Progenitor cell of endocrine pancreas (in vitro differentiated cells): ENCODE measurements at regions not wholly inside any gene's neighbourhood (a gene's known extent, or its start where the extent isn't known, plus 50 kb on each side); places are given as distances from the start of the nearest gene placed in this dataset.

Source experiments
- DNase-seq: peaks from one replicate; pipeline ENCODE4 v3.0.0; 2021; ENCODE audit warnings: low spot score; ENCODE audit not compliant: unreplicated experiment
- H3K27ac Mint-ChIP-seq: 2 replicates; pipeline ENCODE4 v1.8.0; 2021; ENCODE audit warnings: mild to moderate bottlenecking, moderate library complexity, mixed read lengths
- H3K27me3 Mint-ChIP-seq: 2 replicates; pipeline ENCODE4 v1.8.0; 2021; ENCODE audit warnings: mixed read lengths
- H3K36me3 Mint-ChIP-seq: 2 replicates; pipeline ENCODE4 v1.8.0; 2022; ENCODE audit warnings: mixed read lengths; ENCODE audit not compliant: insufficient read depth
- H3K4me1 Mint-ChIP-seq: 2 replicates; pipeline ENCODE4 v1.8.0; 2021; ENCODE audit warnings: low read depth, mixed read lengths
- H3K4me3 Mint-ChIP-seq: 2 replicates; pipeline ENCODE4 v1.8.0; 2021; ENCODE audit warnings: low read depth, mild to moderate bottlenecking, moderate library complexity, mixed read lengths
- H3K9me3 Mint-ChIP-seq: 2 replicates; pipeline ENCODE4 v1.8.0; 2021; ENCODE audit warnings: low read depth, mixed read lengths
- TF ChIP-seq, protein P1 (sequence below): fragments of 200-600 bp; sonication (generic); IDR thresholded peaks from one replicate; pipeline ENCODE4 v1.5.0; 2021; ENCODE audit warnings: antibody characterized with exemption, mild to moderate bottlenecking; ENCODE audit not compliant: unreplicated experiment

DNA sequence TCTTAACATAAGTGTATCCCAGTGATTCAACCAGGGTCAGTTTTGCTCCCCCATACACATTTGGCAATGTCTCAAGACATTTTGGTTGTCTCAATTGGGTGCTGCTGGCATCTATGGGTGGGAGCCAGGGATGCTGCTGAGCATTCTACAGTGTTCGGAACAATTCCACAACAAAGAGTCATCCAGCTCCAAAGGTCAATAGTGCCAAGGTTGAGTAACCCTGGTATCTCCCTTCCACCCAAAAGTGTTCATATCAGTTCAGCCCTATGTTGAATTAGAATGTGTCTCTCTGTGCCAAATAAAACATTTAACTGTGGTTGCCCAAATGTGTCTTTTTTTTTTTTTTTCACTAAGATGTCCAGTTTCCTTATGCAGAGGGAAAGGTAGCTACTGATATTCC lies 129.4 kb upstream of the RAI2 start:
- DNase-seq = no peak
- H3K27me3 Mint-ChIP-seq = no peaks in the 10 kb centered on the region
- H3K36me3 Mint-ChIP-seq = no peaks in the 10 kb centered on the region
- H3K27ac Mint-ChIP-seq = no peak overlapping the region
- TF ChIP-seq, protein P1, sequence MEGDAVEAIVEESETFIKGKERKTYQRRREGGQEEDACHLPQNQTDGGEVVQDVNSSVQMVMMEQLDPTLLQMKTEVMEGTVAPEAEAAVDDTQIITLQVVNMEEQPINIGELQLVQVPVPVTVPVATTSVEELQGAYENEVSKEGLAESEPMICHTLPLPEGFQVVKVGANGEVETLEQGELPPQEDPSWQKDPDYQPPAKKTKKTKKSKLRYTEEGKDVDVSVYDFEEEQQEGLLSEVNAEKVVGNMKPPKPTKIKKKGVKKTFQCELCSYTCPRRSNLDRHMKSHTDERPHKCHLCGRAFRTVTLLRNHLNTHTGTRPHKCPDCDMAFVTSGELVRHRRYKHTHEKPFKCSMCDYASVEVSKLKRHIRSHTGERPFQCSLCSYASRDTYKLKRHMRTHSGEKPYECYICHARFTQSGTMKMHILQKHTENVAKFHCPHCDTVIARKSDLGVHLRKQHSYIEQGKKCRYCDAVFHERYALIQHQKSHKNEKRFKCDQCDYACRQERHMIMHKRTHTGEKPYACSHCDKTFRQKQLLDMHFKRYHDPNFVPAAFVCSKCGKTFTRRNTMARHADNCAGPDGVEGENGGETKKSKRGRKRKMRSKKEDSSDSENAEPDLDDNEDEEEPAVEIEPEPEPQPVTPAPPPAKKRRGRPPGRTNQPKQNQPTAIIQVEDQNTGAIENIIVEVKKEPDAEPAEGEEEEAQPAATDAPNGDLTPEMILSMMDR = no peak
- H3K4me1 Mint-ChIP-seq = peaks cover 2% of the 10 kb centered on the region
- H3K4me3 Mint-ChIP-seq = no peak overlapping the region
- peaks cover 17% of the 10 kb centered on the region for H3K9me3 Mint-ChIP-seq

DNA sequence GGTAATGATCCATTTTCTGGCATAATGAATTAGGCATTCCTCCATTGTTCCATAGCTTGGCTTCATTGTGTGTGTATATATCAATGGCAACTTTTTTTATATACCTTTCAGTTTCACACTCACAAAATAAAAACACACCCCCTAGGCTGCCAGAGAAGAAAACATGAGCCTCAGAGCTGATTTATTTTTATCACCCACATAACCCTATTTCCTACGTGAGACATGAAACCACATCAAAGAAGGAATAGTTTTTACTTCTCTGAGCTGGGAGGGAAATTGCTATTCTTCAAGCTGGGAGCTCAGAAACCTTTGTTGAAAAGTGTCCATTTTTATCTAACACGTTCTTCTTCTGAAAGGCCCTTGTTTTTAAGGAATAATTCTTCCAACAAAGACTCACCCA lies 126.7 kb upstream of the RAI2 start:
- peaks cover 28% of the 10 kb centered on the region for H3K9me3 Mint-ChIP-seq
- H3K27me3 Mint-ChIP-seq = no peaks in the 10 kb centered on the region
- no peak overlapping the region for H3K27ac Mint-ChIP-seq
- peaks cover 2% of the 10 kb centered on the region for H3K4me1 Mint-ChIP-seq
- H3K4me3 Mint-ChIP-seq = no peak overlapping the region
- no peak for DNase-seq
- TF ChIP-seq, protein P1 = no peak
- no peaks in the 10 kb centered on the region for H3K36me3 Mint-ChIP-seq

DNA sequence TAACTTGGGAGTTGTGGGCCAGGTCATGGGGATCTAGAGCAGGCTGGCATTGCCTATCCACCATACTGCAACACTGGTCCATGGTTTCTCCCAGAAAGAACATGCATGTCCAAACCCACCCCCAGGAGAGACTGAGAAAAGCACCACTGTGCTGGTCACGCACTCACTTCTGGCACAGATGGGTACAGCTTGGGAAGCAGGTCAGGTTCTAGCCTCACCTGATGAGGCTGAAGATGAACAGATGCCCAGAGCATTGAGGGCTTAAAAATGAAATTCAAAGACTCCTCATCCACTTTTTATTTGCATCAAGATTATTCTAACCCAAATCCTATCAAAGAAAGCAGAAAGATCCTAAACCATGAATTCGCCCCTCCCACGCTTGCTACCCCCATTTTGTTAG lies 125.9 kb upstream of the RAI2 start:
- DNase-seq = no peak
- H3K9me3 Mint-ChIP-seq = peaks cover 29% of the 10 kb centered on the region
- no peak overlapping the region for H3K4me3 Mint-ChIP-seq
- no peaks in the 10 kb centered on the region for H3K36me3 Mint-ChIP-seq
- TF ChIP-seq, protein P1 = no peak
- no peak overlapping the region for H3K27ac Mint-ChIP-seq
- H3K27me3 Mint-ChIP-seq = no peaks in the 10 kb centered on the region
- peaks cover 2% of the 10 kb centered on the region for H3K4me1 Mint-ChIP-seq

DNA sequence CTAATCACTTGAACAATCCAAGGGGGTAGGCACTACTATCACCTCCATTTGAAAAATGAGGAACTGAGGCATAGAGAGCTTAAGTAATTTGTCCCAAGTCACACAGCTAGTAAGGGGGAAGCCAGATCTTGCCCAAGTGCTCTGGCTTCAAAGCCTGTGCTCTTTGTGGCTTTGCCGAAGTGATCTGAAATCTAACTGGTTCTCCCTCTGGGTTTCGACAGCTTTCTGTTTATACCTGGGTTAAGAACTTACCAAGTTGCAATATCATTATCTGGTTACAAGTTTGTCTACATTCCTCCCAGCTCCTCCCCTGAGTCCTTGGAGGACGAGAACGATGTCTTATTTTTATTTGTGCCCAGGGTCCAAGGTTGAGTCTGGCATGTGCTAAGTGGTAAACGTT lies 125.3 kb upstream of the RAI2 start:
- H3K9me3 Mint-ChIP-seq = peaks cover 29% of the 10 kb centered on the region

DNA sequence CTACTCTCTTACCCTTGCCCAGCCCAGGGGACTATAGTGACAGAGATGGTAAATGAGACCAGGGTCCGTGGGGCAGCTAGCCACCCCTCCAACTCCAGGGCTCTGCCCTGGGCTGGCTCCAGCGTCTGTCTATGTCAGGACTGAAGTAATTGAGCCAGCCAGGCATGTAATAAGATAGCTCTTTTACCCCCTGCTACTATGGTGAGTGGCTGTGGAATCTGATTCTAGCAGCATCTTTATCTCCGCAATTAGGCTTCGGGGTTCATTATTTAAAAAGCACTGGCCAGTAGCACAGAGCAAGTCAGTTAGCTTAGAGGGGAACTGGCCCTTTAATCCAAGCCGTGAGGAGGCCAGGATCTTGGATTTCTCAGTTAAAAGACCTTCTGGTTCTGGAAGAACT lies 123.3 kb upstream of the RAI2 start:
- Mint-ChIP-seq H3K27ac (no peak overlapping the region), H3K4me3 (no peak overlapping the region), H3K36me3 (peaks cover under 1% of the 10 kb centered on the region), H3K4me1 (no peaks in the 10 kb centered on the region), H3K9me3 (peaks cover 30% of the 10 kb centered on the region), H3K27me3 (no peaks in the 10 kb centered on the region)
- TF ChIP-seq, protein P1 = no peak
- no peak for DNase-seq

More for the DNA sequence above, 125.3 kb upstream of the RAI2 start:
- no peaks in the 10 kb centered on the region for H3K27me3 Mint-ChIP-seq
- H3K36me3 Mint-ChIP-seq = no peaks in the 10 kb centered on the region
- TF ChIP-seq, protein P1 = no peak
- H3K4me3 Mint-ChIP-seq = no peak overlapping the region
- no peak for DNase-seq
- peaks cover 2% of the 10 kb centered on the region for H3K4me1 Mint-ChIP-seq
- no peak overlapping the region for H3K27ac Mint-ChIP-seq

DNA sequence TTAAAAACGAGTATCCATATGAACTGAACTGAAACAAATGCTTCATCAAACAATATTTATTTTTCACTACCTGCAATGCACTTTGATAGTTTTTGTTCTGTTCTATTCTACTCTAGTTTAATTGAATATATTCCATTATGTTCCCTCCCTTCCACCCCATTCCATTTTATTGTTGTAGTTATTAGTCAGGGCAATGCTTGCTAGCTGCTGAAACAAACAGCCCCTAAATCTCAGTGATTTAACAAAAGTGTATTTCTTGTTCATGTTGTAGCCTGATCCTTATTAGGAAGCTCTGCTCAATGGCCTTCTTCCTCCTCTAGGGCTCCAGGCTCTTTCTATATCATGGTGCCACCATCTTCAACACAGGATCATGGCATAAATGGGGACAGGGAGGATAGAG lies 122.3 kb upstream of the RAI2 start:
- Mint-ChIP-seq H3K4me1 (no peaks in the 10 kb centered on the region), H3K9me3 (peaks cover 35% of the 10 kb centered on the region), H3K27me3 (no peaks in the 10 kb centered on the region), H3K27ac (no peak overlapping the region), H3K4me3 (no peak overlapping the region), H3K36me3 (peaks cover 1% of the 10 kb centered on the region)
- no peak for DNase-seq
- TF ChIP-seq, protein P1 = no peak
